GM18505 (cell line): ENCODE measurements at regions not wholly inside any gene's neighbourhood (a gene's known extent, or its start where the extent isn't known, plus 50 kb on each side); places are given as distances from the start of the nearest gene placed in this dataset.

Experiments
- ATAC-seq: cut with Tn5 transposase; IDR thresholded peaks from one replicate; pipeline ENCODE4 v1.9.1; 2021; ENCODE audit not compliant: unreplicated experiment
- POLR2A ChIP-seq: IDR thresholded peaks from 4 replicates; pipeline ENCODE4 v1.6.1; 2011; ENCODE audit warnings: borderline replicate concordance; ENCODE audit not compliant: insufficient read depth, insufficient read length; ENCODE audit errors: extremely low read depth

- no peak for TF ChIP-seq POLR2A
- ATAC-seq = no peak
These were observed 420.1 kb downstream of the GJA1 start for GRCh38 chr6:121855521-121855920.

GRCh38 chr6:121856296-121856695 lies 420.9 kb downstream of the GJA1 start:
- no peak for ATAC-seq
- TF ChIP-seq POLR2A = no peak

GRCh38 chr6:121857551-121857950 lies 422.1 kb downstream of the GJA1 start:
- TF ChIP-seq POLR2A = no peak
- no peak for ATAC-seq

GRCh38 chr6:121858310-121858709 lies 422.9 kb downstream of the GJA1 start:
- no peak for TF ChIP-seq POLR2A
- ATAC-seq = no peak

GRCh38 chr6:121858986-121859385 lies 423.5 kb downstream of the GJA1 start:
- no peak for TF ChIP-seq POLR2A
- ATAC-seq = no peak

- TF ChIP-seq POLR2A = no peak
- ATAC-seq = no peak
These were observed 430.4 kb downstream of the GJA1 start for GRCh38 chr6:121865811-121866210.

- TF ChIP-seq POLR2A = no peak
- no peak for ATAC-seq
These were observed 431.6 kb downstream of the GJA1 start for GRCh38 chr6:121867095-121867494.

GRCh38 chr6:121868206-121868605 lies 432.8 kb downstream of the GJA1 start:
- TF ChIP-seq POLR2A = no peak
- no peak for ATAC-seq

GRCh38 chr6:121873595-121873994 lies 438.1 kb downstream of the GJA1 start:
- no peak for ATAC-seq
- TF ChIP-seq POLR2A = no peak

GRCh38 chr6:121876721-121877120 lies 441.3 kb downstream of the GJA1 start:
- TF ChIP-seq POLR2A = no peak
- no peak for ATAC-seq

GRCh38 chr6:121879149-121879548 lies 443.7 kb downstream of the GJA1 start:
- no peak for ATAC-seq
- TF ChIP-seq POLR2A = no peak

GRCh38 chr6:121880831-121881230 lies 445.4 kb downstream of the GJA1 start:
- no peak for ATAC-seq
- no peak for TF ChIP-seq POLR2A

- no peak for TF ChIP-seq POLR2A
- no peak for ATAC-seq
These were observed 446.7 kb downstream of the GJA1 start for GRCh38 chr6:121881974-121882667.

GRCh38 chr6:121884091-121884490 lies 448.6 kb downstream of the GJA1 start:
- no peak for ATAC-seq
- no peak for TF ChIP-seq POLR2A

- TF ChIP-seq POLR2A = no peak
- no peak for ATAC-seq
These were observed 449.2 kb downstream of the GJA1 start for GRCh38 chr6:121884620-121885019.
